HUDEP-2 (cell line): ENCODE measurements at regions not wholly inside any gene's neighbourhood (a gene's known extent, or its start where the extent isn't known, plus 50 kb on each side); places are given as distances from the start of the nearest gene placed in this dataset.
"Not testable (repeated sequence)": the region's sequence is repeated elsewhere in the genome, so short reads cannot be mapped to it uniquely, and the experiment has no call there.

Experiments
- DNase-seq, 76 experiments: peaks; one replicate each; lab custom pipeline; 2025; ENCODE audit not compliant: unreplicated experiment in 76 of 76; lab: John Stamatoyannopoulos, UW

DNA sequence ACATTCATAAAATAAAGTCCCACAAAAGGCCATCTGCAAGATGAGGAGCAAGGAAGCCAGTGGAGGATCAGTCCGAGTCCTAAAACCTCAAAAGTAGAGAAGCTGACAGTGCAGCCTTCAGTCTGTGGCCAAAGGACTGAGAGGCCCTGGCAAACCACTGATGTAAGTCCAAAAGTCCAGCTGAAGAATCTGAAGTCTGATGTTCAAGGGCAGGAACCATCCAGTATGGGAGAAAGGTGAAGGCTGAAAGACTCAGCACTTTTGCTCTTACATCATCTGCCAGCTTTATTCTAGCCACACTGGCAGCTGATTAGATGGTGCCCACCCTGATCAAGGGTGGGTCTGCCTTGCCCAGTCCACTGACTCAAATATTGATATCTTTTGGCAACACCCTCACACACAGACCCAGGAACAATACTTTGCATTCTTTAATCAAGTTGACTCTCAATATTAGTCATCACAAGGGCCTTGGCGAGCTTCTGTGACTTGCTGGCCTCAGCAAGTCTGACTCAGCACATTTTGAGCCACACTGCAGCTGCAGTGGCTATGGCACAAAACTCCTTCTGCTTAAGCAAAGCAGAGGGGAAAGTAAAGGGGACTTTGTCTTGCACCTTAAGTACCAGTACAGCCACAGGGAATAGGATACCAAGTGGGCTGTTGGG is 1370.3 kb upstream of the CITED2 start:
- peak in 9 of 76 experiments; percentile 16 to 49 (median 33) for DNase-seq

DNA sequence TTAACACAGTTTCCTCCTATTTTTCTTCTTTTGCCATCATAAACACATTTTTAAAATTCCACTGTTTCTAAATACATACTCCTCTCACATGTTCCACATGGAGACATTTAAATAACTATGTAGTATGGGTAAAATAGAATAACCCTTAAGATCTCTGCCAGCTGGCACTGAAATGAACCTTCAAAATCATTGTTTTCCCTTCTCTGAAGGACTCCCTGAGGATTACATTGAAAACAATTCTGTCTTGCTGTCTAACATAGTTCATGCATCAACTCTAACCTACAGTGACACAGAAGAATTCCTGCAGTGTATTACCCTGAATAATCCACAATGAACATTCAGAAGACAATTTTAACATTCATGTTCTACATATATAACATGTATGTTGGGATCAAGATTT is 1361.8 kb upstream of the CITED2 start:
- no peak for DNase-seq

DNA sequence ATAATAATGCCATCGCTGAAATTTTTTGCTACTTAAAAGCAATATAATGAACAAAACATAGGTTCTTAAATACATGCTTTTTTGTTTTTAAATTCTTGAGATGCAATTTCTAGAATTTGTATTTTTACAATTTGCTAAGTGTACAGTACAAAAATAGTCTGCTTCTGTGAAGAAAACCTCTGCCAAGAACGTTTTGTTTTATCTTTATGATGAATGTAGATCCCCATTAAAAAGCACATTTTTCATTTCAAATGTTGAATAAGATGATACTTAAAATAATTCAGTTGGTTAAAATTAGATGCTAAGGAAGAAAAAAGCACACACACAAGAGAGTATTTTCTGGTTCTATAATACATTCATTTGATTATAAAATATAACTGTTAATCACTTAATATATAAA is 1358.5 kb upstream of the CITED2 start:
- no peak for DNase-seq

DNA sequence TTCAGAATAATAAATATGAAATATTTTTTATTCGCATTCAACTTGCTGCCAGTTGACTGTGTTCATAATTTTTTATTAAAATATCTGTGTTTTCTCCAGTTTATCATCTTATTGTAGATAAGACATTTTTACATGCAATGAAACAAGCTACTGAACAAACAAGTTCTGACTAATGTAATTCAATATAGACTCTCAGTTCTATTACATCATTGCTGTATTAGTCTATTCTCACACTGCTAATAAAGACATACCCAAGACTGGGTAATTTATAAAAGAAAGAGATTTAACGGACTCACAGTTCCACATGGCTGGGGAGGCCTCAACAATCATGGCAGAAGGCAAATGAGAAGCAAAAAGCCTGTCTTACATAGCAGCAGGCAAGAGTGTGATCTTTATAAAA is 1357.7 kb upstream of the CITED2 start:
- no peak for DNase-seq

DNA sequence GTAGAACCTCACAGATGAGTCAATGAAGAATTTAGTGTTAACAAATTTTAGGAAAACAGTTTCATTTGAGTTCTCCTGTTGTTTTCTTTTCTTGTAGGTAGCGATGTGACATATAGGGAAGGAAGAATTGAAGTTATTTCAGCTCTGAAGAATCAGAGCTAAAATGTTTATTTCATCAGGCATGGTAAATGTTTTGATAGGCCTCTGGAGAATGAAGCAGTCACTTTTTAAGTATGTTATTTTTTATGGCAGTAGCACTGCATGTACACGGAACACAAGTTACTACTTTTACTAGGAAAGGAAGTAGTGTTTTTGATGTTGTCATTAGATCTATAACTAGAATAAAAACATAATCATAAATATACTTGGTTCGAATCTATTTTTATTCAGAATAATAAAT is 1357.3 kb upstream of the CITED2 start:
- DNase-seq = no peak

DNA sequence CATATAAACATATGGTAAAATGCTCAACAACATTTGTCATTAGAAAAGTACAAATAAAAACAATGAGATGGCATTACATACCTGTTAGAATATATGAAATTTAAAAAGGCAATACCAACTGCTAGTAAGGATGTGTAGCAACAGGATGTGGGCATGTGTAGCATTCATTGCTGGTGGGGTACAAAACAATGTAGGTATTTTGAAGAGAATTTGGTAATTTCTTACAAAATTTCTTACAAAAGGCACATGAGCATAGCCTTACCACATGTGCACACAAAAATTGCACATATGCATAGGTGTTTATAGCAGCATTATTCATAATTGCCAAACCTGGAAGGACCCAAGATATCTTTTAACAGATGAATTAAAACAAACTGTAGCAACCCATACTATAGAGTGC is 1355.1 kb upstream of the CITED2 start:
- DNase-seq = no peak

DNA sequence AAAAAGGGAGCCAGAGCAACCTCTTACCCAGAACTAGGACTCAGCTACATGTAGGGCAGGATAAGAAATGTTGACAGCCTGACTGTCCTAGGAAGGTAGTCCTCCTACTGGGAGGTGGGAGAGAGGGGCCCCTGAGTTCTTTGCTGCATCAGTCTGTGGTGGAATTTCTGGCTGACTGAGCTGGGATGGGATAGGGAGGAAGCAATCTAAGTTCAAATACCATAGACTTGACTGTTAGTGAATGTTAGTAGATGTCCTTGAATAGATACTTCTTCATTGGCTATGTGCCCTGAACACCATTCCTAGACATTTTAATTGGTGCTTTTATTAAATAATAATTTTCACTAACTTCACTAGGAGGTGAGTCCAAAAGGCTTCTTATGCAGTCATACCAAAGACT is 1343.6 kb upstream of the CITED2 start:
- DNase-seq = no peak

DNA sequence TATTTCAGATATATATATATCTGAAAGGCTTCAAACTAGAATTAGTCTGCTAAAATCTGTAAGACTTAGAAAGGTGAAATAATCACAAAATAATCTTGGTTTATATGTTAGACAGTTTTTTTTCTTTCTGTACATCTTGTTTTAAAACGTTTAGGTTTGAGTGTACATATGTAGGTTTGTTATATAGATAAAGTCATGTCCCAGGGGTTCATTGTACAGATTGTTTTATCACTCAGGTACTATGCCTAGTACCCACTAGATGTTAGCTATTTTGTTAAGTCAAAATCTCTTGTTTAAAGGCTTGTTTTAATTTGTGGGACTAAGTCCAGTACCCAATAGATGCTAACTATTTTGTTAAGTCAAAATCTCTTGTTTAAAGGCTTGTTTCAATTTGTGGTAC is 1339.0 kb upstream of the CITED2 start:
- no peak for DNase-seq

DNA sequence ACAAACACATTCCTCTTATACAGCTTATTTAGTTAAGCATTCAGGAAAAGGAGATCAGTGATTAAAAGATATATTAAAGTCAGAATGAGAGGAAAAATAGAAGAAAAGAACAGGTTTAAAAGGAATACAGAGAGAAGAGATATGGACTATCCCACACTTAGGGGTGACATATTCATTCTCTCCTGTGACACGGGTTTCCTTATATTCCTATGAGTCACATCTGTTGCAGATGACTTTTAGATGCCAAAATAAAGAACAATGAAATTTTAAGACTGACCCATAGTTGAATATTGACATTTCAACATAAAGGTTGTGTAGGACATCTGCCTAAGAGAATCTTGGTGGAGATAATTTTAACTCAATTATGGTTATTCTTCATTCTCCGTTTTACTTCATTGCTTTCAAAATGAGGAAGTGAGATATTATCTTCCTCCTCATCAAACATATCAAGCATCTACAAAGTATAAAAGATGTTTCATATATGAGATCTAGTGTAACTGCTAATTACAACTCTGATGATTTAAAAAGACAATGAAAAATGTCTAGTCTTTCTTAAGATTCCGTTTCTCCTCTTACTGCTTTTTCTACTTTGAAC is 1336.7 kb upstream of the CITED2 start:
- DNase-seq = no peak

DNA sequence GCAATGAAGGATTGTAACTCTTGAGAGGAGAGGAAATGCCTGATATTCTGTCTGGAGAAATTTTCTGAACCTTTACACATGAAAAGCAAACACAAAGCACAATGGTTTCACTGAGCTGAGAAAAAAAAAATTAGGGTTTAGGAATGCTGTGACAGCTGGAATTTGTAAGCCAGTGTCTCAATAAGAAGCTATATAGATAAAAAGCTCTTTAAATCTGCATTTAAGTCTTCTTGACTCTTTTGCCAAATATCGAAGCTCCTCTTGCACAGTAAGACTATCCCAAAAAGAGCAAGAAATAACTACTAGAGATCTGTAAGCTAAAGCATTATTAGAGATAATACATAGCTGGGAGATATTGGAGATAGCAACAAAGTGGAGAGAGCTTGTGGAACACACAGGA is 1334.0 kb upstream of the CITED2 start:
- no peak for DNase-seq

DNA sequence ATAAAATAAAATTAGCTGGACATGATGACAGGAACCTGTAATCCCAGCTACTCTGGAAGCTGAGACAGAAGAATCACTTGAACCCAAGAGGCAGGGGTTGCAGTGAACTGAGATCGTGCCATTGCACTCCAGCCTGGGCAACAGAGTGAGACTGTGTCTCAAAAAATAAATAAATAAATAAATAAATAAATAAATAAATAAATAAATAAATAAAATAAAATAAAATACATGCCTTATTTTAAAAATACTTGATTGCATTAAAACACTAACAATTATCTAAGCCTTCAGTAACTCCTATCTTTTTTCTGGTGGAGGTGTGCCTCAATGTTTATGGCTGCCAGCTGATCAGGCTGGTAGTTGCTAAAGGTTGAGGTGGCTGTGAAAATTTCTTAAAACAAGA is 1329.6 kb upstream of the CITED2 start:
- DNase-seq = not testable (repeated sequence)

DNA sequence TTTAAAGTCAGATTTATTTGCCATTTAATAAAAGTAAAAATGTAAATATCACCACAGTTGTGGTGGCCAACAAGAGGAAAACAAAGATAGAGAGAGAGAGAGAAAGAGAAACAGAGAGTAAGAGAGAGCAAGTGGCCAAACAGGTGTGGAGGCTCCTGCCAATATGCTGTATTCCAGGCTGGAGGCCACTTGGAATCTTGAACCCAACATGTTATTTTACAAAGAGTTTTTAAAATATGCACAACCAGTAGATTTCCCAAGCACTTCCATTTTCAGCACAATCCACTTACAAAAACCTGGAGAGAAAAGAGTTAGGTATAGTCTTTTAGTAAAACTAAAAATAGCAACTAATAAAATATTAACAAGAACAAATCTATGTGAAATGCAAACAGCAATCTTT is 1323.1 kb upstream of the CITED2 start:
- no peak for DNase-seq

DNA sequence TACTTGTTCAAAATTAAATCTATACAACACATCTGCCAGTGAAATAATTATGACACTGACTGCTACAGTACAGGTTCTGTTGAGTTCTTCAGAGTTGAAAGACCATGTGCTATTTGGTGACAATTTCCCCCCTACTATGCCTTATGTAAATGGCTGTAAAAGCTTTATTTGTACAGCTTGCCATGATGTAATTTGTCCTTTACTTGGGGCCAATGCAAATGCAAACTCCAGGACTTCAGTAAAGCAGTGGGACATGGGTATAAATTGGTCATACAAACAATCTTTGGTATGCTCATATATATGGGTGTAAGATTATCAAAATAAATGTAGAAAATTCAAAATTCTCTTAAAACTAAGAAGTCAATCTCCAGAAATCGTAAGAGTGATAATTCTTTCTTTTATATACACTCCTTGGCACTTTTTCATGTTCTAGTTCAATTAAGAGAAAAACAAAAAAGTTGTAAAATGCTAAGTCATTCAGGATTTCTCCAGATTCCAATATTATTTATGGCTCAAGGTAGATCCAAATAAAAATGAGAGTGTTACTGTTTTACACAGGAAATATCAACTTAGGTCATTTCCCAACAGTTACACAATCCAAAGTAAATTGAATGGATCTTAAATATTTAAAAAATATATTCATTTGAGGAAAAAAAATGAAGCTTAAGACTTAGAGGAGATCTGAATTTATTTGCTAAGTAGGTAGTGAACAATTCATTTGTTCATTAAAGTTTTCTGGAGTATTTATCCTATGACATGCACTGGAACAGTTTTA is 1310.5 kb upstream of the CITED2 start:
- DNase-seq = no peak

DNA sequence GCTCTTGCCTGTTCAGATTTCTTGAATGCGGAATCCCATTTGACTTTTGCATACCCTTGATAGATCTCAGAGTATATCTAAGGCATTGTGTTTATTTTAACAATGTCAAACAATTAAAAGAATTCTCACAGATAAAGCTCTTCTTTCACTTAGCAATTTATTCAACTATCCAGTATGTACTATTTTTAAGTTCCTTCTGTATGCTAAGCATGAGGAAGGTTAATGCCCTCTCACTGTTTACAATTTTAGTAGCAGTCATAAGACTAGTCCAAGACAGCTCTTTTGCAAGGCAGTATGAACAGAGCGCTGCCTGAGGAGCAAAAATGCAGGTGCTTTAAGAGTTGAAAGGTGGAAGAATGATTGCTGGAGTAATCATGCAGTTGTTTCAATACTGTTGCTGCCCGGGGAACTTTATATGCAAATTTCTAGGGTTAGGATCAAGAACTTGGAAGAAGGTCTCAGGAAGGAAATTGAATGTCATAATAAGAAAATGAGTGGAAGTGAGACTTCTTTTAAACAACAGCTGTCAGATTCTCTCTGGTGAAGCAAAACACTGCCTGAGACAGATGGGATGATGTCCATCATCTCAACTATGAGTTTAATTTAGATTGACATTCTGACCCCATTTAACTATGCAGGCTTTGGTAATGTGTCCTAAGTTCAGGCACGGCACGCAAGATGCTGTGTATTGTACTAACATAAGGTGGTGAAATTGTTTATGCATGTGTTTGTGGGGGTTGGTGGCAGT is 1303.5 kb upstream of the CITED2 start:
- no peak for DNase-seq

DNA sequence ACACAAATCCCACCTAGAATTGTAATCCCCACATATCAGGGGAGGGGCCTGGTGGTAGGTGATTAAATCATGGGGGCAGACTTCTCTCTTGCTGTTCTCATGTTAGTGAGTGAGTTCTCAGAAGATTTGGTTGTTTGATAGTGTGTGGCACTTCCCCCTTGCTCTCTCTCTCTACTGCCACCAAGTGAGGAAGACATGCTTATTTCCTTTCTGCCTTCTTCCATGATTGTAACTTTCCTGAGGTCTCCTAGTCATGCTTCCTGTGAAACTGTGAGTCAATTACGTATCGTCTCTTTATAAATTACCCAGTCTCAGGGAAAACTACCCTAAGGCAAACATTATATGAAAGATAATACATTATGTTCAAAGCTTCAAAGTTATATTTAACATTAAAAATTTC is 1297.5 kb upstream of the CITED2 start:
- DNase-seq = no peak

DNA sequence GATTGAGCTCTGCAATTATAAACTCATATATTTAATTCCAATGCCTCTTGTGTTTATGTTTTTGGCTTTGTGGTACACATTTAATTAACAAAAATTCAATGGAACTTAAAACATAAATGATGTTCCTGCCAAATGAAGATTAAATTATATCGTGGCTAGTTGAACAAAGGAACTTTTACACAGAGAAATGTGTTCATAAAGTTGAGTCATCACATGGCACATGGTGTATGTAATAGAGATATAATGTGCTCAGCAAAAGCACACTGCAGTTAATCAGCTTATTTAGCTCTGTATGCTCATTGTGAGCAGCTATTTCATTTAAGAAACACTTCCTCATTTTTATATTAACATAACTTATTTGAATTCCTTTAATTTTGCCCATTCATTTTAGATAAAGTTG is 1295.6 kb upstream of the CITED2 start:
- no peak for DNase-seq

DNA sequence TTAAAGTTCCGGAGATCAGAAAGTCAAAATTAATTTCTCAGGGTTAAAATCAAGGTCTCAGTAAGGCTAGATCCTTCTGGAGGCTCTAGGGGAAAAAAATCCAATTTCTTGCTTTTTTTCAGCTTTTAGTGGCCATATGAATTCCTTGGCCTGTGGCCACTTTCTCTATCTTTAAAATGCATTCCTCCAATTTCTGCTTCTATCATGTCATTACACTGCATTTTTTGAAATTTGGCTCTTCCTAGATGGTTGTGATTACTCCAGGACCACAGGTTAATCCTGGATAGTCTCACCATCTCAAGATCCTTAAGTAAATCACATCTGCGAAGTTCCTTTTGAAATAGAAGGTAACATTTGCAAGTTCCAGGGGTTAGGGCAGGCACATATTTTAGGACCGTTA is 1294.9 kb upstream of the CITED2 start:
- no peak for DNase-seq

DNA sequence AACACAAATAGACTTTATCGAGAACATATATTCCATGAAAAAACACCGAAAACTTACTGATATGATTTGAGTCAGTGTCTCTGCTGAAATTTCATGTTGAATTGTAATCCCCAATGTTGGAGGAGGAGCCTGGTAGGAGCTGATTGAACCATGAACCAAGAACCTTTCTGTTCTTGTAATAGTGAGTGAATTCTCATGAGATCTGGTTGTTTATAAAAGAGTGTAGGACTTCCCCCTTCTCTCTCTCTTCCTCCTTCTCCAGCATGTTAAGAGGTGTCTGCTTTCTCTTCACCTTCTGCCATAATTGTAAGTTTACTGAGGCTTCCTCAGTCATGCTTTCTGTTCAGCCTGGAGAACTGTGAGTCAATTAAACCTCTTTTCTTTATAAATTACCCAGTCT is 1289.3 kb upstream of the CITED2 start:
- DNase-seq = no peak

DNA sequence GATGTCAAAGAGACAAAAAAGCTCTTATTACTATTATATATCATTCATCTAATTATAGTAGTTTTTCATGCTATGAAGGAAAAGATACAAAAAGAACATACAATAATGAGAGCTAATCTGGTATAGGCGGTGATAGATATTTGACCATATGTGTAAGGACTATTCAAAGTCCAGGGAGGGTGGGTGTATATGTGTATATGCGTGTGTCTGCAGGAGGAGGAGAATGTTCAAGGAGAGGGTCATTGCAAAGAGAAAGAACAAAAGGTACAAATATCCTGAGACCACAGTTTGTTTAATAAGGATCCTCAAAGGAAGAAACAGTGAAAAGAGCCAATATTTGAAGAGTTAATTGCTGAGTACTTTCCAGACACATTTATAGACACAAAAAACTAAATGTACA is 1288.6 kb upstream of the CITED2 start:
- no peak for DNase-seq

DNA sequence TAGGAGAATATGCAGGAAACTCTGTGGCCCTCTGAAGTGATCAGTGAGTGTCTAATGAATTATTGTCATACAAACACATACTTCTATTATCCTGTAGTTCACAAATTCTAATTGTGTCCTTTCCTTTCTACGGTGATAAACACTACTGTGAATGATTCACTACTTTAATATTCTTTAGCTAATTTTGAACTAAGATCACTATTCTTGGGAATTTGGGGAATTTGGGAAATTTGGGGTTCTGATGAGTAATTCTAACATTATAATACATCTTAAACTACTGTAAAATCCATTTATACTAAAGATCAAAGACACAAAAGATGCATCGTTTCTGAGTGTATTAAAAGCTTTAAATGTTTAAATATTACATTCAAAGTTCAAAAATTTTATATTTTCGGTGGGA is 1287.2 kb upstream of the CITED2 start:
- DNase-seq = no peak

DNA sequence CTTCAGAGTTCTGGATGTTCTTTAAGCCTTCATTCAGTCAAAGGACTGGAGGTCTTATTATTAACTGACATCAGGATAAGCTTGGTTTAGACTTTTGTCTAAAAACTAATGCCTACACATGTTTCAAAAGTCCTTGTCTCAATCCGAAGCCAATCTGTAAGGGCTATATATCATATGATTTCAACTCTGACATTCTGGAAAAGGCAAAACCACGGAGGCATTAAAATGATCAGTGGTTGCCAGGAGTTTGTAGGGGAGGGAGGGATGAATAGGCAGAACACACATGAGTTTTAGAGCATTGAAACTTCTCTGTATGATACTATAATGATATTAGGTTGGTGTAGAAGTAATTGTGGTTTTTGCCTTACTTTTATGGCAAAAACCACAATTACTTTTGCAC is 1285.8 kb upstream of the CITED2 start:
- no peak for DNase-seq
